Mesothelial cell of epicardium (in vitro differentiated cells): ENCODE measurements at regions not wholly inside any gene's neighbourhood (a gene's known extent, or its start where the extent isn't known, plus 50 kb on each side); places are given as distances from the start of the nearest gene placed in this dataset.

ENCODE experiments used
- DNase-seq, 2 experiments: peaks; one replicate each; pipeline ENCODE4 v3.0.0; 2021; ENCODE audit warnings: low spot score in 2 of 2; ENCODE audit not compliant: unreplicated experiment in 2 of 2
- H3K27ac Mint-ChIP-seq: 2 replicates; pipeline ENCODE4 v1.8.0; 2021; ENCODE audit warnings: mixed read lengths
- H3K27me3 Mint-ChIP-seq: 2 replicates; pipeline ENCODE4 v1.8.0; 2021; ENCODE audit warnings: low read depth, mixed read lengths
- H3K36me3 Mint-ChIP-seq: 2 replicates; pipeline ENCODE4 v1.8.0; 2021; ENCODE audit warnings: mixed read lengths
- H3K4me1 Mint-ChIP-seq: 2 replicates; pipeline ENCODE4 v1.8.0; 2021; ENCODE audit warnings: mixed read lengths
- H3K4me3 Mint-ChIP-seq: 2 replicates; pipeline ENCODE4 v1.8.0; 2021; ENCODE audit warnings: mild to moderate bottlenecking, moderate library complexity, mixed read lengths
- H3K9me3 Mint-ChIP-seq: 2 replicates; pipeline ENCODE4 v1.8.0; 2021; ENCODE audit warnings: mixed read lengths
- TF ChIP-seq, protein P1 (sequence below): fragments of 200-600 bp; sonication (generic); IDR thresholded peaks from one replicate; pipeline ENCODE4 v1.5.0; 2021; ENCODE audit warnings: antibody characterized with exemption; ENCODE audit not compliant: unreplicated experiment

DNA sequence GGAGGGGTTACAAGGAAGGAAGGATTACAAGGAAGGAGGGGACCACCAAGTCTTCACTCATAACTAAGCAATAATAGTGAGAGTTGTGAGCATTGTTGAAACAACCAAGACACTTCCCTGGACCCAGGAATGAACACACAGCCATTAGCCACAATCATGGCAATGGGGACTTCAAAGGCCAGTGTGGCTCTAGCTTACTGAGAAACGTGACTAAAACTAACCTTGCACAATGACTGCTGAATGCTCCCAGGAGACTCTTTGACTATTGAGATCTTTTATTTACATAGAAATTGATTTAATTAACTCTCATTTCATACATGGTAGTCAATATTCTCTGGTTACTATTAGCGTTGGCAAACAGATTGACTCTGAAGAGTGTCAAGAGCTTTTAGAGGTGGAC is 263.0 kb upstream of the SOX5 start:
- H3K27me3 Mint-ChIP-seq: no peaks in the 10 kb centered on the region
- H3K4me1 Mint-ChIP-seq: no peaks in the 10 kb centered on the region
- DNase-seq: no peak
- H3K4me3 Mint-ChIP-seq: no peak overlapping the region
- no peak overlapping the region for H3K27ac Mint-ChIP-seq
- peaks cover 6% of the 10 kb centered on the region for H3K9me3 Mint-ChIP-seq
- H3K36me3 Mint-ChIP-seq: peaks cover 1% of the 10 kb centered on the region
- TF ChIP-seq, protein P1, sequence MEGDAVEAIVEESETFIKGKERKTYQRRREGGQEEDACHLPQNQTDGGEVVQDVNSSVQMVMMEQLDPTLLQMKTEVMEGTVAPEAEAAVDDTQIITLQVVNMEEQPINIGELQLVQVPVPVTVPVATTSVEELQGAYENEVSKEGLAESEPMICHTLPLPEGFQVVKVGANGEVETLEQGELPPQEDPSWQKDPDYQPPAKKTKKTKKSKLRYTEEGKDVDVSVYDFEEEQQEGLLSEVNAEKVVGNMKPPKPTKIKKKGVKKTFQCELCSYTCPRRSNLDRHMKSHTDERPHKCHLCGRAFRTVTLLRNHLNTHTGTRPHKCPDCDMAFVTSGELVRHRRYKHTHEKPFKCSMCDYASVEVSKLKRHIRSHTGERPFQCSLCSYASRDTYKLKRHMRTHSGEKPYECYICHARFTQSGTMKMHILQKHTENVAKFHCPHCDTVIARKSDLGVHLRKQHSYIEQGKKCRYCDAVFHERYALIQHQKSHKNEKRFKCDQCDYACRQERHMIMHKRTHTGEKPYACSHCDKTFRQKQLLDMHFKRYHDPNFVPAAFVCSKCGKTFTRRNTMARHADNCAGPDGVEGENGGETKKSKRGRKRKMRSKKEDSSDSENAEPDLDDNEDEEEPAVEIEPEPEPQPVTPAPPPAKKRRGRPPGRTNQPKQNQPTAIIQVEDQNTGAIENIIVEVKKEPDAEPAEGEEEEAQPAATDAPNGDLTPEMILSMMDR: no peak

DNA sequence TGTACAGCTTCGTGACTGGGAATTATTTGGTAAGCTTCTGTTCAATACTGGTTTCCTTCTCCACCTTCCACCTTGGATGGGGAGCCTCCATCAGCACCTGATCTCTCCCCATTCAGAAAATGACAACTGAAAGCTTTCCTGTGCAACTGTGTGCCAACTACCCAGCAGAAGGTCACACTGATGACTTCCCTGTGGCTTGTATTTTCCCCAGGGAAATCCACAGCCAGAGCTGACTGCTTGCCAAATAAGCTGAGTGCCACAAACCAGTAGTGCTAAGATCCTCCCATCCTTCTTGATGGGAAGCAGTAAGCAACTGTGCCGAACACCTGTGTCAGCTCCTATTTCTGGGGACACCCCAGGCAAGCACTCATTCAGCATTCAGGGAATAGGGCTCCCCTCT is 257.2 kb upstream of the SOX5 start:
- TF ChIP-seq, protein P1: no peak
- Mint-ChIP-seq H3K27me3 (no peaks in the 10 kb centered on the region), H3K9me3 (peaks cover 18% of the 10 kb centered on the region), H3K36me3 (peaks cover 2% of the 10 kb centered on the region), H3K4me1 (no peaks in the 10 kb centered on the region), H3K27ac (no peak overlapping the region), H3K4me3 (no peak overlapping the region)
- no peak for DNase-seq

DNA sequence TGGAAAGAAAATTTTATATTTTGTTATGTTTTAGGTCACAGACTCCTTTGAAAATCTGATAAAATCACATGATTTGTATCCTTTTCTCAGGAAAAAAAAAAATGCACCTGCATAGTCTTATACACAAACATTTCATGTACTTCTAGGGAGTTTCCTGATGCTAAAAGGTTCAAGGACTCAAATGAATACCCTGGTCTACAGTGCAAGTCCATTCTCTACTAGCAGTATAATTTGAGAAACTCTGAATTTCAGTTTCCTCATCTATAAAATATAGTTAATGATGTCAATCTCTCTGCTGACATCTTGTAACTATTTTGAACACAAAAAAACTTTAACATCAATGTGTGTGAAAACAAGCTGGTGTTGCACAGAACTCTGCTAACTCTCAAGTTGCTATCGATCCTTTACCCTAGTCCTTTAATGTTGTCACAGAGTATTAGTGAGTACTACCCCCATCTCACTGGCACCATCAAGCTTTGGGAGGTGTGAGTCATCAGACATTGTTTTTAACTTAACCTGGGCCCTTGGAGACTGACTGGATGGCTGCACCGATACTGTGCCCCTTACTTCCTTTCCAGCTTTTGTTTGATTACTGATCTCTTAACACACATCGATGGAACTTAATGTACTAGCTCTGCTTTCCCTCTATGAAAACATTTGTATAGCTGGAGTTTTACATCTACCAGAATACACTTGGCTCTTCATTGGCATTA is 251.9 kb upstream of the SOX5 start:
- Mint-ChIP-seq H3K9me3 (peaks cover 18% of the 10 kb centered on the region), H3K4me3 (no peak overlapping the region), H3K27me3 (no peaks in the 10 kb centered on the region), H3K36me3 (peaks cover 2% of the 10 kb centered on the region), H3K27ac (no peak overlapping the region), H3K4me1 (peaks cover 10% of the 10 kb centered on the region)
- DNase-seq: no peak
- TF ChIP-seq, protein P1: no peak

DNA sequence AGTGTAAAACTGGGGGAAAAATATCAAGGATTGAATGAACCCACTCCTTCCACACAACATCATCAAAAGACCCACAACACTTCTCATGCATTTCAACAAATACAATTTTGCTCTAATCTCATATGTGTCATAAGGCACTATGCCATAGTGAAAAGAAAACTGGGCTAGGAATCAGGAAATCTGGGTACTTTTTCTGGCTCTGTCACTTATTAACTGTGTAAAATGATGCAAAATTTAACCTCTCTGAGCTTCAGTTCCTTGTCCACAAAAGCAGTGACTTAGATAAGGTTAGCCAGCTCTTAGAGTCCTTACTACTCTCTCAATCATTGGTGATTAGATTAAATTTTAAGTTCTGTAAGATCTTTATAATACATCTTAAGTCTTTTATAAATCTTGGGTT is 250.5 kb upstream of the SOX5 start:
- Mint-ChIP-seq H3K4me1 (peaks cover 10% of the 10 kb centered on the region), H3K27ac (no peak overlapping the region), H3K9me3 (peaks cover 18% of the 10 kb centered on the region), H3K27me3 (no peaks in the 10 kb centered on the region), H3K36me3 (peaks cover 2% of the 10 kb centered on the region), H3K4me3 (no peak overlapping the region)
- TF ChIP-seq, protein P1: no peak
- DNase-seq: no peak

DNA sequence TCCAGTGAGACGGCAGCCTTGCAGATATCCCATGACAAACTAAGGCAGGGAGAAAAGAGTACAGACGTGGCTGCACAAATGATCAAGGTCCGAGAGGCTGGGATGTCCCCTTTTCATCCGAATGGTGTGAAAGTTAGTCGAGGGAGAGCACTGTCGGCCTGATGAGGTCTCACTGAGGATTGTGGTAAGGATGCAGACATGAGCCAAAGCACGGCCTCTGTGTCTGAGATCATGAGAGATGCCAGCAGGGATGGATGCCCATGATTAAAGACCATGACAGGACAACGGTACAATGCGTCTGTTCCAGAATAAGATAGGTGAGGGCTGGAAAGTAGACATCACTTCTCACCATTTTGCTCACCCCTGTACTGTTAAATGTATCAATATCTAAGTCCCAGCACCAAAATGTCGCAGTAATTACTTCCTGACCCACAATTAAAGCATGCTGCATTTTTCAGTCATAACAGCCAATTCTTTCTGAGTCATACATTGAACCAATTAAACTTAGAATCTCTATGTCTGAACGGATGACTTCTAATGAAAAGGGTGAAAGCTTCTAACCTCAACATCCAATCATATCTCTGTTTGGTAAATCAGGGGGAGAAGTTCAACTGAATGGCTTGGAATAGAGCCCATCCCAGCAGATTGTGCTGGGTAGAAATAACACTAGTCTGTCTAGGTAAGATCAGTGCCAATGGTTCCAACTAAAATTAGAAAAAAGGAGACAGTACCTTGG is 249.6 kb upstream of the SOX5 start:
- no peaks in the 10 kb centered on the region for H3K27me3 Mint-ChIP-seq
- no peak overlapping the region for H3K27ac Mint-ChIP-seq
- peaks cover 18% of the 10 kb centered on the region for H3K9me3 Mint-ChIP-seq
- DNase-seq: no peak
- peaks cover 2% of the 10 kb centered on the region for H3K36me3 Mint-ChIP-seq
- TF ChIP-seq, protein P1: no peak
- no peak overlapping the region for H3K4me3 Mint-ChIP-seq
- H3K4me1 Mint-ChIP-seq: peaks cover 10% of the 10 kb centered on the region
